ENCODE measurements at regions not wholly inside any gene's neighbourhood (a gene's known extent, or its start where the extent isn't known, plus 50 kb on each side); places are given as distances from the start of the nearest gene placed in this dataset.
"Not testable (repeated sequence)": the region's sequence is repeated elsewhere in the genome, so short reads cannot be mapped to it uniquely, and the experiment has no call there.

DNA sequence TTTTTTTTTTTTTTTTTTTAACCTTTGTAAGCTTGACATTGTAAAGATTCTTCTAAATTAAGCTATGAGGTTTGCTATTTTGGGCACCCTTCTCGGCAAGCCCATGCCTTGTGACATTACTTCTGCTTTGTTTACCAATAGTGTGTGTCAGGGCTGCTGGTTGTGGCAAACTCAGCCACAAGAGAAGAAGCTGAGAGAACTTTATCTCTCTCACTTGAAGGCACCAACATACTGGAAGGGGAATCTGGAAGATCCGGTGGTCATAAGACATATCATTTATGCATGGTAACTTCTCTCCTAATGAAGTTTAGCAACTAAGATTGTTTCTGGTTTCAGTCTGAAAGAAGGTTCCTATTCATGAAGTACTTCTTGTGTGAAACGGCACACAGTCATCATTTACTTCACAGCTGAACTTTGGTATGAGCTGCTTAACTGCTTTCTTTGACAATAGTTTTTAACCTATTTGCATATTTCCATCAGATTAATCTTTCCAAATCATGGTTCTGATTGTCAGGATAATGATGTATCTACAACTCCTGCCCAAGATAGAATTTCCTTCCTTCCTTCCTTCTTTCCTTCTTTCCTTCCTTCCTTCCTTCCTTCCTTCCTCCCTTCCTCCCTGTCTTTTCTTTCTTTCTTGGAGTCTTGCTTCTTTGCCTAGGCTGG, 189.3 kb downstream of the NFKBIZ start:
- no peak for DNase-seq

DNA sequence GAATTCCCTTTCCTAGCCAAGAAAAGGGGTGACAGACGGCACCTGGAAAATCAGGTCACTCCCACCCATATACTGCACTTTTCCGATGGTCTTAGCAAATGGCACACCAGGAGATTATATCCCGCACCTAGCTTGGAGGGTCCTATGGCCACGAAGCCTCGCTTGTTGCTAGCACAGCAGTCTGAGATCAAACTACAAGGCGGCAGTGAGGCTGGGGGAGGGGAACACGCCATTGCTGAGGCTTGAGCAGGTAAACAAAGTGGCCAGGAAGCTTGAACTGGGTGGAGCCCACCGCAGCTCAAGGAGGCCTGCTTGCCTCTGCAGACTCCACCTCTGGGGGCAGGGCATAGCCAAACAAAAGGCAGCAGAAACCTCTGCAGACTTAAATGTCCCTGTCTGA, 190.8 kb downstream of the NFKBIZ start:
- DNase-seq = not testable (repeated sequence)

DNA sequence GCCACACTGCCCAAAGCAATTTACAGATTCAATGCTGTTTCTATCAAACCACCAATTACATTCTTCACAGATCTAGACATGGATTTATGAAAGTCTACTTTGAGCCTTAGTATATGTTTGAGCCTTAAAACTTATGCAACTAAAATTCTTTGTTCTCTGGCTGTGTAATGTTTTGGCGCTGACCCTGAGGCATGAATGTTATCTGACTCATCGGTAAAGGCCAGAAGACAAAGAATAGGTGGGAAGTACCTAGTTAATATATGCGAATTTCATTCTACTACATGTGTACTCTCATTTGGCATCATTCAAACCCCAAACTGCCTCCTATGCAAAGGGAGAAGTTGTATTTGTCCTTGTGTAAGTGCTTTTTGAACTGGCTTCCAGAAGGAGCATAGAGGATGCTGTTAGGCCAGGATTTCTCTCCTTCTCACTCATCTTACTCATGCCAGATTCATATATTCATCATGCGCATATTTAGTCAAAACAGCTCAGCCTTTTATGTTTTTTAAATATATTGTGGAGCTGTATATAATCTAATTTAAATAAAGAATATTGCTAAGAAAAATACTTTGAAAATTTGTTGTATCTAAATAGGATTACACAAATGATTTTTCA, 204.2 kb downstream of the NFKBIZ start:
- DNase-seq = no peak

DNA sequence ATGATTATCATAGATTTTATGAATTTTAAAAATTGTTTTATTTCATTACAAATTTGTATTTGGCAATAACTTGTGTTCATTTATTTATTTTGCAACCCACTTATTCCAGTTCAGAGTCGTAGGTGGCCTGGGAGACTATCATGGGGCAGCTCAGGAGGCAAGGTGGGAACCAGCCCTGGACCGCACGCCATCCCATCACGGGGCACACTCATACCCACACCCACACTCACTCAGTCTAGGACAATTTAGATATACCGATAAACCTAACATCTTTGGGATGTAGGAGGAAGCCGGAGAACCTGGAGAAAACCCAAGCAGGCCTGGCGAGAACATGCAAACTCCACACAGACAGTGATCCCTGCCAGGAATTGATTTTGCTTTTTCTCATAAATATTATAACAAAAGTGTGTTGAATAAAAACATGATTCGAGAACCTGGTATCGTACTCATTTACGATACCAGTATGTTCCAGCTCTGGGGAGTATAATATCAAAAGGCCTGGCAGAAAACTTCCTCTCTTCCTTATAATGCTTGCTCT, 205.3 kb downstream of the NFKBIZ start:
- DNase-seq = no peak

DNA sequence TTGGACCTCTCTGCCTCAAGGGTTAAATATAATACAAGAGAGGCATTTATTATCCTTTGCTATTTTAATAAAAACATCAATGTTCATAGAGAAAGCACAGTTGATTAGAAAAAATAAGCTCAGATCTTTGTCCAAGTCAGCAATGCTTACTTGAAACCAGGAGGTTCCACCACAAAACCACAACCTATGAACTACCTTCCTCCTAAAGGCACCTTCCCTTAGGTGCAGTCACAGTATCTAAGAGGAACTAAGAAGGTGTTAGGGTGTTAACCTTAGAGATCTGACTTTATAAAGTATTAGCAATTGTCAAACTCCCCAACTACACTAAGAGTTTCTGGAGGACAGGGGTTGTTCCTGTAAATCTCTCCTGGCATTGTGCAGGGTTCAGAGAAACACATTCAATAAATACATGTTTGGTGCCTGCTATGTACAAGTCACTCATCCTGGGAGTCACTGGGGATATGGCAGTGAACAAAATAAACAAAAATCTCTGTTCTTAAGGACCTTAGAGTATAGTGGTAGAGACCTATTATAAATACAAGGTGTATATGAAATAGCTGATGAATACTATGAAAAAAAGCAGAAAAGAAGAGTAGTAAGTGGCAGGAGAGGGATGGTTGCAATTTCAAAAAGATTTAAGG, 208.6 kb downstream of the NFKBIZ start:
- DNase-seq = no peak

DNA sequence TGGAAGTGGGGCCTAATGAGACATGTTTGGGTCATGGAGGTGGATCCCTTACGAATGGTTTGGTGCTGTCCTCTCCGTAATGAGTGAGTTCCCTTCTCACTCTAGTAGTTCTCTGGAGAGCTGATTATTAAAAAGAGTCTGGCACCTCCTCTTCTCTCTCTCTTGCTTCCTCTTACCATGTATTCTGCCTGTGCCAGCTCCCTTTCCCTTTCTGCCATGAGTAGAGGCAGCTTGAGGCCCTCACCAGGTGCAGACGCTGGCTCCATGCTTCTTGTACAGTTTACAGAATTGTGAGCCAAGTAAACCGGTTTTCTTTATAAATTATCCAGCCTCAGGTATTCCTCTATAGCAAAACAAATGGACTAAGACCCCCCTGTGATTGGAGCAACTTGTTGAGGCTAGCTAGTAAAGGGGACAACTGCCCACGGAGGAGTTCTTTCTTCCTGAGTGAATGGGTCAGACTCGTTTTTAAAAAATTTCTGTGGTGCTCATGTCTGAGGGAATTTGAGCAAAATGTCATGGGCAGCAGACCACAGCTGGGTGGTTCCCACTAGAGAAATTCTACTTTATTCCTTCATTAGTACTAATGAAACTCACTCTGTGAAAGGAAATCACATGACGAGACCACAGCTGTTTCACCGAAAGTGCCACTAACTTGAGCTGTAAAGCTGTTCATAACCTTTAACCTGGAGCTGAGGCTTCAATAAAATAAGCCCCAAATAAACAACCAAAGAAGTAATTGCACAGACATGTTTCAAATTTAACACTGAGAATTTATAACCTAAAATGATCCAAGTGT, 210.0 kb downstream of the NFKBIZ start:
- DNase-seq = no peak

DNA sequence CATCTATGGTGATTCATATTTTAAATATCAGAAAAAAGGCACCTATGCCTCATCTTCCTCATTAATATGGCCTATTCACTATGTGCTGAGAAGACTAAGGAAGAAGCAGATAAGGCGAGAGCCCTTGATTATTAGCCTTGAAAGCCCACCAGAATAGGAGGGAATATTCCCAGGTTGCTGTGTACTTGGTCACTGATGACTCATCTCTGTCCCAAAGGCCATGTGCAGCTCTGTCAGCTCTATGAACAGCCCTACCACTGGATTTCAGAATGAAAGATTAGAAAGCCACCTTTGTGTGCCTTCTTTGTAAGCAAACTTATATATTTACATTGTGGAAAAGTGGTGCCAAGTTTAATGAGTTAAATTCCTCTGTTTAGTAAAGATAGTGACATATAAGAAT, 211.5 kb downstream of the NFKBIZ start:
- DNase-seq = no peak

DNA sequence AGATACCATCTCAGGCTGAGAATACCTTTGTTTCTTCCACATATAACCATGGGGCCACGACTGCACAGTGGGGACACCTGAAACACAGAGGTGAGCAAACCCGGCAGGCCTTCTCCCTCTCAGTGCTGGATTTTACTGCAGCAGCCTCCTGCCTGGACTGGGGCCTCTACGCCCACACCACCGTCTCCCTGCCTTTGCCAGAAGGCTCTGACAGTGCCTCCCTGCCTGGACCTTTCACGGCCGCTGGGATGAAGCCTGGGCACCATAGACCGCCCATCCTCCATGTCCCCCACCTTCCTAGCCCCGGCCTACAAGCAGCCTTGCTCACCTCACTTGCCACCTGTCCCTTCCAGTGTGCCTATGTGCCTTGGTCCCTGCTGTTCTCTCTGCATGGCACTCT, 214.3 kb downstream of the NFKBIZ start:
- DNase-seq = no peak

DNA sequence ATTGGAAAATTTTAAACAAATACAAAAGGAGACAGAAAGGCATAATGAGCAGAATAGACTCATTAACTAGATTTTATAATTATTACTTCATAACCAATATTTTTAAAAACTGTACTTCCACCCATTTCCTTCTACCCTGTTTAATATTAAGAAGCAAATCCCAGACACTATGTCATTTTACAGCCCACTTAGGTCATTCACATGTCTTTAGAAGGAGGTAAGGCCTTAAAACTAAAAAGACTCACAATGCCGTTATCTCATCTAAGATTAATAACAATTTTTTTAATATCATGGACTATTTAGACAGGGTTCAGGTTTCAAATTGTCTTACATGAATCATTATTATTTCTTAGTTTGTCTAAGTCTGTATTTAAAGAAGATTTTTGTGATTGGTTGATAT, 217.2 kb downstream of the NFKBIZ start:
- no peak for DNase-seq

DNA sequence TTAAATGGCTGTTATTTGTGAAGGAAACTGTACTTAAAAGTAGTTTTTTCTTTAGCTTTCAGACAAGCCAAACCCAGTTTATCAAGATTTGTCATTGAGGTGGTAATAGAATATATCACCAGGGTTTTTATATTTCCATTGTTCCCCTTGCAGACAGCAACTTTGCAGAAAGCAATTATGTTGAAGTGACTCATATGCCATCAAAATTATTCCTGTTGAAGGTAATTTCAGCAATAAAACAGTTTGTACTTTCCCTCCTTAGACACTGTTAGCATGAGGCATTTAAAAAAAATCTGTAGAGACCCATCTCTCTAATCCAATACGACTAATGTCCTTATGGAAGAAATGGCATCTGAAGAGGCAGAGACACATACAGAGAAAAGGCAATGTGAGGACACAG, 219.0 kb downstream of the NFKBIZ start:
- DNase-seq = no peak

DNA sequence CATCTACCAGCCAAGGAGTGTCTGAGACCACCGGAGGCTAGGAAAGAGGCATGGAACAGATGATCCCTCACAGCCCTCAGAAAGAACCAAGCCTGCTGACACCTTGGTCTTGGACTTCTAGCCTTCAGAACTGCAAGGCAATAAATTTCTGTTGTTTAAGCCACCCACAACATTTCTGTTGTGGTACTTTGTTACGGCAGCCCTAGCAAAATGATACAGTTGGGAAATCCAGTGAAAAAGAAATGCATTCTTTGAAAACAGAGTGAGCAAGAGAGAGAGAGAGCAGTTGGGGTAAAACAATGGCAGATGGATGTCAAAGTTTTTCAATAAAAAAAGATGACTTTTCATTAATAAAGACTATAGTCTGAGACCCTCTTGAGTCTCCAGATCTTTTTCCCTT, 219.4 kb downstream of the NFKBIZ start:
- no peak for DNase-seq

DNA sequence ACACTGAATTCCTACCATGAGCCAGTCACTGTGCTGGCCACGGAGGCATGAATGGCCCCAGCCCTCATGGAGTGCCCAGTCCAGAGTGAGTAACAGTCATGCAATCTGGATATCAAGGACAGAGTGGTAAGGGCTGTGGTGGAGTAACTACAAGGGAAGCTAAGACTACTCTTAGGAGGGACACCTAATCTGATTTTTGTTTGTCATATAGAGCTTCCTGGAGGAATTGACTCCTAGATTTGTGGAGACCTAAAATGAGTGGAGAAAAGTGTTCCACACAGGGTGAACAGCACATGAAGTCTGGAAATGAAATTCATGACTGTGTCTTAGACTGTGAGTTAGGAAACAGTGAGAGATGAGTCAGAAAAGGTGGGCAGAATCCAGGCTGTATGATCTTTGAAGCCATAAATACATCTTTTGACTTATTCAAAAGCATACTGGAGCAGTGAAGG, 219.9 kb downstream of the NFKBIZ start:
- DNase-seq = no peak

DNA sequence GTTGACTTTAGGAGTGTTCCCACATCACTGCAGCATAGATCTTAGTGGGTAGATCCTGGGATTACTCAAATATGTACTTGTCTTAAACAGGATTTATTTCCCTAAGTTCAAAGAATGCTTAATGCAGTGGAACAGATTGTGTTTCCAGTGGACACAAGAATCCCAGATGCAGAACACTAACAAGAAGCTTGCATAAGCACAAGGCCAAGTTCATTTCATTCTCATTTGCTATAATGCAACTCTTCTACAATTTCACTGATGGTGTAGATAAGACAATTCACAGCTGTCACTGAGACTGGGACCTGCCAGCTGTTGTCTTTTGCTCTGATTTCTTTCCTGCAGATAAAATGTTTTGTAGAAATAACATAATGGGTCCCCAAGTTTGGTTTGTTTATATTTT, 225.6 kb downstream of the NFKBIZ start:
- DNase-seq = no peak

DNA sequence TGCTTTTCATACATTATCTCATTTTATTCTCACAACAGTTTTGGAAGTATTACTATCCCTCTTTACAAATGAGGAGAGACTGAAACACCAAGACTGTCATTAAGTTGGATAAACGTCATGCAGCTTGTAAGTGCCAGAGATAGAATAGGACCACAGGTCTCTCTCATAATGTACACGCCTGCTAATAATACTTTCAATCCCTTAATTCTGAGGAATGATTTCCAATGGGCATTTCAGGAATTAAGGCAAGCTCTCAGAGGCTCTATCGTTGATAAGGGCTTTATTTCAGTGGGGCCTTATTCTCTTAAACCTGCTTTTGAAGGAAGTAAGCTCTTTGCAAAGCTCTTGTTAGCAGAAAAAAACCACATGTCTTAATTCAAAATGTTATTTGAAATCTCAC, 229.1 kb downstream of the NFKBIZ start:
- DNase-seq = no peak

DNA sequence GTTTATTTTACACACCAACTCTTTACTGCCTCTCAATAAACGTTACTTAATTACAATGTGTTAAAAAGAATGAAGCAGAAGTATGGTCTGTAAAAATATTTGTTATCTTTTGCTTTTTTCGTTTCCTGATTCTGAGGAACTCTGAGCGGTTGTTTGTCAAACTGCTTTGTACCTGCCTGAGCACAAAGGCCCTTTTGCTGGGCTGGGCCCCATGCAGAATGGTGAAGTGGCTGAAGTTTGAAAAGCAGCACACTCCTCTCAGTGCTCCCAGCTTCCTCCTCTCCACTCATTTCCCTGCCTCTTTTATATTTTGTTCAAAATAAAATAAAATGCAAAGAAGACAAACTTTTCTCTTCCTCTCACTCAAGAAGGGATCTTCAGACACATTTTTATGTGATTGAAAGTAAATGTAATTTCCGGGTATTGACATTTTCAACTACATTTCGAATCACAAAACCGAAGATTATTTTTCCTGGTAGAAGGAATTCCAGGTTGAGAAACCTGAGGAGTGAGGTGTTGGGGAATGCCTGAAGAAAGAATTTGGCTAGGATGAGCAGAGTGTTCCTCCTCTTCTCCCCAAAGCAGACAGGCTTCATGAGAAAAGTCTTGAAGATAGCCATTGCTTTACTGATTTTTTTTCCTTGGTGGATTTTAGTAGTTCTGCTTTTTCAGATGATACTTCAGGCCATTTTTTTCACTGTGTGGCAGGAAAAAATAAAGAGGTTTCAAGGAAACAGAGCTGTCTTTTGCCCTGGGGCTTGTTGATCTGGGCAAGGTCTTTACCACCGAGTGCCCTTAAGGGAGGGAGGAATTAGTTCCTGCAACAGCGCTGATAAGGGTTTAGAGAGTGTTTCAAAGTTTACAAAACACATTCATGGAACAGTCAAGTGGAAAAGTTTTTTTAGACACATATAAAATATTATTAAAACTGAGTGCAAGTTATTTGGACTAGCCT, 229.8 kb downstream of the NFKBIZ start:
- no peak for DNase-seq

DNA sequence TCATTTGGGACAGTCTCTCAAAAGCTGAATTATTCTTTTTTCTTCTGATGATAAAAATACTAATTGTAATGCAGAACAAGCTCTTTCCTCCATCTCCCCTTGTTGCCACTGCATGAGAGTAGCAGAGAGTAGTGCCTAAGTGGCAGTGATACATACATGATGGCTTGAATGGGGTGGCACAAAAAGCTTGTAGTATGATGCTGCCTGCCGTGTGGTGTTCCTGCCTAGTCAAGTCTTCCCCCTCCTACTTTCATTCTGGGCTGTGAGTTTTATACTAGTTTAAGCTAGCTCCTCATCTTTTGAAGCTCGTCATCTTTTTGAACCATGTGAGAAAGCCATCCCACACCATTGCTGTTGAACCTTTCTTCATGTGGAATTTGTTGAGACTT, 230.5 kb downstream of the NFKBIZ start:
- DNase-seq = no peak

DNA sequence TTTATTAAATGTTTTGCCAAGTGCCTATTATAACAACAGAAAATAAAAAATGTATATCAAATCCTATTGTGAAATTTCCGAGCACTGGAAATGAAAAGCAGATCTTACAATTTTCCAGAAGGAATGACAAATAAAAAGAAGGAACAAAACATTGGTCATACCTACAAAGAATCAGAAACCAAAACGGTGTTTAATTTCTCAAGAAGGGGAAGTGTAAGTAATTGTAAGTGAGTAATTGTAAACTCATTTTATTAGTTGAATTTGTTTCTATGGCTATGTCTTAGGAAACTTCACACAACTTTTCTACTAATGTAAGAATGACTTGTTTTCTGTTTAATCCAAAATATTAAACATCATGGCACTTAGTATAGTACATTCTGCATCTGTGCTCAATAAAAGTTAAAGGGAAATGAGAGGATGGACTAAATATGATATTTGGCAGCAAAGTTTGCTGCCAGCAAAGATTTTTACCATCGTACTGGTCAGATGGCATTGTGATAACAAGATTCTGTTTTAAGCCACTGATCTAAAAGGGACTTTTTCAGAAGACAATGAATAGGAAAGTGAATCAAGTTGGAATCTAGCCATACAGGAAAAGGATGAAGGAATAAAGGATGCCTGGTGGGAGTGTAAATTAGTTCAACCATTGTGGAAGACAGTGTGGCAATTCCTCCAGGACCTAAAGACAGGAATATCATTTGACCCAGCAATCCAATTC, 232.4 kb downstream of the NFKBIZ start:
- no peak for DNase-seq

DNA sequence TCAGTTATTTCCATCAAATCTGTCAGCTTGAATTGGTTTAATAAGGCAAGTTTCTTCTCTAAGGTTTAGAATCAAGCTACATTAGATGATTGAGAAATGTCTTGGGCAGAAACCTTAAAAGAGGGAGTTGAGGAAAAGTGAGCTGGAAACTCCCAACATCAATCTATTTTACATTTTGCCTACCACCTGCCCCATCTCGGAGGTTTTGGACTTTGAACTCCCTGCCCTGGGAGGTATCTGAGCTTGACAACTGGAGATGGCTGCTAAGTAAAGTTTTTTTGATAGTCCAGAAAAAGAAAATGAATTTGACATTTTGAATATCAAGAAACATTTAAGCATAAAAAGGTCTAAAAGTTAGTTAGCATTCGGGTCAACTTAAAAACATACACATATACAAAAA, 234.2 kb downstream of the NFKBIZ start:
- DNase-seq = no peak

DNA sequence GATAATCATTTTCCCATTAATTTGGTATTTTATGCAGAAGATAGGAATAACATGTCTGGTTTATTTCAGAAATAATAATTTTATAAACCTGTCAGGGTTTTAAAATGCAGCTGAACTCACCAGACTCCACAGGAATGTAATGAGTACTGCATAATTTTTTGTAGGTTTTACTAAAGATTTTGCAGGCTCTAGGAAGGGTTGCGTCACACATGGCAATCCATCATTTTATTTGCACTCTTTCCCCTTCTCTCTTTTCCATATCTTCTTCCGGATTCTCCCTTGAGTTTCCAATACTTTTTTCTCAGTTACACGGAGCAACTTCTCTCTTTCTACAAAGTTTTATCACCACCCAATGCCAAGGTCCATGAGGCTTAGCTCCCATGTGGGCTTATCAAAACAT, 234.7 kb downstream of the NFKBIZ start:
- DNase-seq = no peak

DNA sequence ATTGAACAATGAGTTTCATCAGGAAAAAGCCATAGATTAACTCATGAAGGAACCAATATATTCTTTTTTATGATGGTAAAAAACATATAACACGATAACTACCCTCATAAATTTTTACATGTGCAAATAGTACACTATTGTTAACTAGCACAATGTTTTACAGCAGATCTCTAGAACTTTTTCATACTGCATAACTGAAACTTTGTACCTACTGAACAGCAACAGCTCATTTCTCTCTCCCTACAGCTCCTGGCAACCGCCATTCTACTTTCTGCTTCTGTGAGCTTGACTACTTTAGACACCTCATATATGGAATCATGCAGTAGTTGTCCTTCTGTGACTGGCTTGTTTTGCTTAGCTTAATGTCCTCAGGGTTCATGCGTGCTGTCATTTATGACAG, 235.4 kb downstream of the NFKBIZ start:
- DNase-seq = no peak

DNA sequence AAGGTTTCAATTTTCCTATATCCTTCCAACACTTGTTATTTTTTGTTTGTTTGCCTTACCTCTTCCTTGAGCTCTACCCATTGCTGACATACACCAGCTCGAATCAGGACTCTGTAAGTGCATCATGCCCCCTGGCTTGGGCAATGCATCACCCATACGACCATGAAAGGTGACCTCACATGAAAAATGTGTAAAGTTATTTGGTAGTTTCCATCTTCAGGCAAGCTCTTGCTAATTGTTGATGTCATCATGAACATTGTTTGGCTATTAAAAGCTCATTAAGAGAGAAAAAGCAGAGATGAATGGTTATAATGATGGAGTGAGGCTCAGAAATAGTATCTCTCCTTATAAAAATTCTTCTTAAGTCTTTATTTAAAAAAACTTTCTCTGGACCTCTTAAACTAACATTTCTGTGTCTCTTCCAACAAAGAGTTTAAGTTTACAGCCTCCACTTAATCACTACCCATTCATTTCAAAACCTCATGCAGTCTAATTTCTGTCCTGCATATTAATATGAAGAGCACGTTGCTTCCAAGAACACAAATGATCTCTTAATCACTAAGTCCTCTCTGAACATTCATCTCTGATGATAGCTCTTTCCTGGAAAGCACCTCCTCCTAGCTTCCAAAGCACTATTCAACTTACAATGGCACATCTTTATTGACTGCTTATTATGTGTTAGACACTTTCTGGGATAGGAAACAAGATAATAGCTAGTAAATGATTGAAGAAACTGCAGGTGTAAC, 236.3 kb downstream of the NFKBIZ start:
- DNase-seq = no peak

Measured in right forelimb (tissue), 1 donor.